HepG2 (cell line): ENCODE measurements at regions not wholly inside any gene's neighbourhood (a gene's known extent, or its start where the extent isn't known, plus 50 kb on each side); places are given as distances from the start of the nearest gene placed in this dataset.
A peak's percentile ranks its signal among the peaks of the same experiment; 100 is the strongest.

Experiments used
- ATAC-seq: fragments of 200-7000 bp; cut with Tn5 transposase; 3 replicates; pipeline ENCODE4 v1.9.1; 2020; ENCODE audit warnings: mild to moderate bottlenecking, moderate library complexity
- BruUV-seq: library from RNA; stranded (reverse); fragments of 400-500 nt; replicated peaks from 2 replicates; lab custom pipeline; 2021; lab: Mats Ljungman, UMichigan
- CTCF ChIA-PET: fragments of 300-600 bp; formaldehyde crosslinking; extraction: SDS; loops from one replicate; lab custom pipeline; 2021; ENCODE audit warnings: low total read pairs, inconsistent platforms, low intra/inter-chr PET ratio; lab: Yijun Ruan, JAX
- POLR2A ChIA-PET: fragments of 350-600 bp; sonication (Branson Sonifier 250); formaldehyde crosslinking; loops from one replicate; lab custom pipeline; 2020; ENCODE audit warnings: antibody characterized with exemption, inconsistent platforms; lab: Yijun Ruan, JAX
- DNase-seq: peaks from one replicate; pipeline ENCODE4 v3.0.0-alpha.2; 2015; ENCODE audit warnings: low spot score
- FAIRE-seq: peaks from 3 replicates; lab custom pipeline; 2011; peaks lifted over from hg19 to GRCh38; lab: Jason Lieb, UNC
- H2AFZ ChIP-seq: one replicate; pipeline ENCODE4 v1.6.1; 2011; ENCODE audit warnings: low read length, inconsistent platforms
- H3K27ac ChIP-seq: fragments of 300-600 bp; 3 replicates; pipeline ENCODE4 v1.8.0; 2011; ENCODE audit warnings: mixed run types, mild to moderate bottlenecking, mixed read lengths, low read length, inconsistent platforms; ENCODE audit not compliant: insufficient read depth; ENCODE audit errors: extremely low read length
- H3K27me3 ChIP-seq, 2 experiments: fragments of 200-600 bp in 1 of 2; 2 replicates in 1 of 2; 3 replicates in 1 of 2; pipeline versions ENCODE4 v1.6.0 to v1.8.0; 2011; ENCODE audit warnings: low read length in 2 of 2, mild to moderate bottlenecking in 2 of 2, moderate library complexity in 2 of 2, inconsistent platforms in 1 of 2; ENCODE audit not compliant: insufficient read depth in 2 of 2, control insufficient read depth in 1 of 2
- H3K36me3 ChIP-seq, 2 experiments: fragments of 200-600 bp in 1 of 2; replicated peaks in 1 of 2; 2 replicates in 1 of 2; 3 replicates in 1 of 2; pipeline versions ENCODE4 v1.5.1 to v1.8.0; 2011; ENCODE audit warnings: low read length in 2 of 2, inconsistent platforms in 1 of 2; ENCODE audit not compliant: insufficient read depth in 2 of 2, control insufficient read depth in 1 of 2
- H3K4me1 ChIP-seq: 2 replicates; pipeline ENCODE4 v1.5.1; 2012; ENCODE audit warnings: low read length, inconsistent platforms; ENCODE audit not compliant: insufficient read depth
- H3K4me2 ChIP-seq: 2 replicates; pipeline ENCODE4 v1.6.0; 2011; ENCODE audit warnings: low read depth, low read length, inconsistent platforms
- H3K4me3 ChIP-seq, 3 experiments: fragments of 200-600 bp in 1 of 3; sonication (generic), shearing (Covaris generic) in 1 of 3; replicated peaks in 1 of 3; 2 replicates each; pipeline ENCODE4 v1.5.1; 2011 to 2016; ENCODE audit warnings: low read length in 3 of 3, inconsistent platforms in 2 of 3, low read depth in 2 of 3, mild to moderate bottlenecking in 2 of 3, control low read depth in 1 of 3, mixed read lengths in 1 of 3; ENCODE audit not compliant: insufficient read depth in 1 of 3
- H3K79me2 ChIP-seq: one replicate; pipeline ENCODE4 v1.6.1; 2011; ENCODE audit warnings: low read length, inconsistent platforms; ENCODE audit not compliant: insufficient read depth
- H3K9ac ChIP-seq: 2 replicates; pipeline ENCODE4 v1.6.0; 2011; ENCODE audit warnings: mild to moderate bottlenecking, low read depth, low read length, inconsistent platforms; ENCODE audit not compliant: insufficient read depth
- H3K9me3 ChIP-seq: 2 replicates; pipeline ENCODE4 v1.5.1; 2012; ENCODE audit warnings: mild to moderate bottlenecking, low read length
- H4K20me1 ChIP-seq: 2 replicates; pipeline ENCODE4 v1.6.0; 2011; ENCODE audit warnings: inconsistent platforms, mild to moderate bottlenecking, low read length, moderate library complexity; ENCODE audit not compliant: insufficient read depth
- GPN1 ChIP-seq: sonication (generic); formaldehyde crosslinking; IDR thresholded peaks from 2 replicates; pipeline ENCODE4 v1.5.1; 2020; ENCODE audit warnings: missing genetic modification reagents, borderline replicate concordance
- HOXA9 ChIP-seq: sonication (generic); formaldehyde crosslinking; IDR thresholded peaks from 2 replicates; pipeline ENCODE4 v1.8.1; 2022; ENCODE audit warnings: missing genetic modification reagents, mild to moderate bottlenecking, moderate library complexity, borderline replicate concordance
- LCORL ChIP-seq, 2 experiments: fragments of 450-650 bp in 1 of 2; sonication (generic) in 1 of 2; formaldehyde crosslinking in 1 of 2; IDR thresholded peaks; 2 replicates each; pipeline versions ENCODE4 v1.5.0 to v1.6.1; 2017 to 2020; ENCODE audit warnings: antibody characterized with exemption in 1 of 2, missing genetic modification reagents in 1 of 2
- MAFF ChIP-seq: IDR thresholded peaks from 2 replicates; pipeline ENCODE4 v1.6.1; 2011; ENCODE audit warnings: low read depth, low read length, improper control_type of control experiment
- MAFK ChIP-seq, 2 experiments: IDR thresholded peaks in 1 of 2; conservative IDR thresholded peaks in 1 of 2; 2 replicates each; pipeline ENCODE4 v1.6.1; 2011; ENCODE audit warnings: improper control_type of control experiment in 2 of 2, low read length in 2 of 2
- MED13 ChIP-seq: sonication (generic); formaldehyde crosslinking; IDR thresholded peaks from 2 replicates; pipeline ENCODE4 v1.5.0; 2020; ENCODE audit warnings: missing genetic modification reagents
- MLLT10 ChIP-seq: sonication (generic); formaldehyde crosslinking; IDR thresholded peaks from 2 replicates; pipeline ENCODE4 v1.4.0; 2020; ENCODE audit warnings: missing genetic modification reagents
- NCOA2 ChIP-seq: sonication (generic); formaldehyde crosslinking; IDR thresholded peaks from 2 replicates; pipeline ENCODE4 v1.8.0; 2022; ENCODE audit warnings: inconsistent platforms
- SMARCC2 ChIP-seq: fragments of 450-650 bp; IDR thresholded peaks from 2 replicates; pipeline ENCODE4 v1.6.1; 2017; ENCODE audit warnings: antibody characterized with exemption, mild to moderate bottlenecking
- SMARCE1 ChIP-seq: fragments of 450-650 bp; IDR thresholded peaks from 2 replicates; pipeline ENCODE4 v1.6.1; 2017; ENCODE audit warnings: borderline replicate concordance
- SOX6 ChIP-seq, 2 experiments: fragments of 450-650 bp in 1 of 2; sonication (generic) in 1 of 2; formaldehyde crosslinking in 1 of 2; IDR thresholded peaks; 2 replicates each; pipeline versions ENCODE4 v1.4.0 to v1.6.1; 2017 to 2020; ENCODE audit warnings: antibody characterized with exemption in 1 of 2, mild to moderate bottlenecking in 1 of 2, missing genetic modification reagents in 1 of 2
- ZBTB10 ChIP-seq: sonication (generic); formaldehyde crosslinking; IDR thresholded peaks from 2 replicates; pipeline ENCODE4 v1.4.0; 2020; ENCODE audit warnings: missing genetic modification reagents, borderline replicate concordance
- ZFY ChIP-seq: sonication (generic); formaldehyde crosslinking; IDR thresholded peaks from 2 replicates; pipeline ENCODE4 v1.4.0; 2020; ENCODE audit warnings: missing genetic modification reagents
- ZNF354B ChIP-seq: sonication (generic); formaldehyde crosslinking; IDR thresholded peaks from 2 replicates; pipeline ENCODE4 v1.8.0; 2022; ENCODE audit warnings: mild to moderate bottlenecking, missing genetic modification reagents
- WGBS: methylation state at CpG from one replicate; pipeline ENCODE4 v1.1.6; 2017; ENCODE audit warnings: low lambda C conversion rate; 5-methylcytosine and 5-hydroxymethylcytosine counted together
- in situ Hi-C: cut with HindIII; loops from 2 replicates; pipeline ENCODE4 v1.10.0; 2017; ENCODE audit warnings: low pct_unique_long_range_greater_than_20kb; ENCODE audit not compliant: extremely low pct_ligation_motif_present
- intact Hi-C: fragments of 100-400 bp; cut with micrococcal nuclease; formaldehyde crosslinking; loops from one replicate; pipeline ENCODE4 v1.10.0; 2022; ENCODE audit not compliant: unreplicated experiment
- TF ChIP-seq, protein P1 (sequence below): sonication (generic); formaldehyde crosslinking; IDR thresholded peaks from 2 replicates; pipeline ENCODE4 v1.8.0; 2022; ENCODE audit warnings: missing genetic modification reagents, low read depth, mild to moderate bottlenecking, borderline replicate concordance
- TF ChIP-seq, protein P2 (sequence below): sonication (generic); formaldehyde crosslinking; IDR thresholded peaks from 2 replicates; pipeline ENCODE4 v1.5.0; 2020; ENCODE audit warnings: mild to moderate bottlenecking, low read depth, missing genetic modification reagents, borderline replicate concordance

GRCh38 chr5:15377573-15378340 is 122.2 kb upstream of the FBXL7 start:
- Histone ChIP-seq H4K20me1 (no peaks in the 10 kb centered on the region), H3K4me1 (no peaks in the 10 kb centered on the region), H3K4me3 (no peak overlapping the region), H2AFZ (no peak overlapping the region), H3K9ac (no peak overlapping the region), H3K79me2 (no peaks in the 10 kb centered on the region), H3K27me3 (no peaks in the 10 kb centered on the region), H3K9me3 (no peaks in the 10 kb centered on the region), H3K4me2 (no peak overlapping the region), H3K36me3 (no peaks in the 10 kb centered on the region), H3K27ac (no peak overlapping the region)
- DNase-seq = no peak
- ATAC-seq = no peak
- in situ Hi-C loops = no loop called here
- intact Hi-C loops = no loop called here
- no TSS peak for BruUV-seq
- WGBS = no CpG with 5 or more reads among the region's 2 CpGs
- no peak for TF ChIP-seq LCORL (IDR thresholded peaks at IDR 0.05)
- TF ChIP-seq LCORL (CRISPR knock-in tag; IDR thresholded peaks at IDR 0.05) = no peak
- no peak for TF ChIP-seq SOX6 (IDR thresholded peaks at IDR 0.05)
- no peak for TF ChIP-seq SOX6 (CRISPR knock-in tag; IDR thresholded peaks at IDR 0.05)
- no peak for TF ChIP-seq ZNF354B (CRISPR knock-in tag)
- no peak for TF ChIP-seq ZFY
- 0 out of 2 replicates have a peak, but pooled peaks have one; percentile 25 for TF ChIP-seq MAFF
- no peak for TF ChIP-seq SMARCE1
- peak in 1 of 2 experiments; percentile 52; a peak in 1 of 4 replicates for TF ChIP-seq MAFK (conservative IDR thresholded peaks at IDR 0.05 in 1 of 2, IDR thresholded peaks at IDR 0.05 in 1 of 2; ENCODE audit: low read length in 2 of 2)
- POLR2A ChIA-PET = no interaction called here
- CTCF ChIA-PET = no interaction called here
- no peak for FAIRE-seq

GRCh38 chr5:15376803-15377202 is 123.2 kb upstream of the FBXL7 start:
- no peaks in the 10 kb centered on the region for H3K4me1 ChIP-seq
- H3K9ac ChIP-seq = no peak overlapping the region
- H3K27me3 ChIP-seq = no peaks in the 10 kb centered on the region
- intact Hi-C loops = no loop called here
- H2AFZ ChIP-seq = no peak overlapping the region
- BruUV-seq = no TSS peak
- ChIA-PET POLR2A (no interaction called here), CTCF (no interaction called here)
- H3K36me3 ChIP-seq = no peaks in the 10 kb centered on the region
- no peaks in the 10 kb centered on the region for H3K79me2 ChIP-seq
- WGBS = 0% methylated on average over 2 of the region's 2 CpGs
- no peak overlapping the region for H3K4me3 ChIP-seq
- no peaks in the 10 kb centered on the region for H3K9me3 ChIP-seq
- no peak for ATAC-seq
- H4K20me1 ChIP-seq = no peaks in the 10 kb centered on the region
- in situ Hi-C loops = no loop called here
- no peak for FAIRE-seq
- H3K4me2 ChIP-seq = no peak overlapping the region
- no peak overlapping the region for H3K27ac ChIP-seq
- no peak for DNase-seq
- no peak for TF ChIP-seq GPN1 (CRISPR knock-in tag)
- TF ChIP-seq, protein P1, sequence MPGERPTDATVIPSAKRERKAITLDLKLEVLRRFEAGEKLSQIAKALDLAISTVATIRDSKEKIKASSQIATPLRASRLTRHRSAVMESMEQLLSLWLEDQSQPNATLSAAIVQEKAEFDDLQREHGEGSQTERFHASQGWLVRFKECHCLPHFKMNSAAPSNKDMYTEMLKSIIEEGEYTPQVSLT (CRISPR knock-in tag) = no peak
- no peak for TF ChIP-seq NCOA2 (CRISPR knock-in tag)
- no peak for TF ChIP-seq SMARCC2
- TF ChIP-seq HOXA9 (CRISPR knock-in tag) = no peak
- TF ChIP-seq MED13 (CRISPR knock-in tag) = no peak
- TF ChIP-seq ZBTB10 = no peak
- TF ChIP-seq, protein P2, sequence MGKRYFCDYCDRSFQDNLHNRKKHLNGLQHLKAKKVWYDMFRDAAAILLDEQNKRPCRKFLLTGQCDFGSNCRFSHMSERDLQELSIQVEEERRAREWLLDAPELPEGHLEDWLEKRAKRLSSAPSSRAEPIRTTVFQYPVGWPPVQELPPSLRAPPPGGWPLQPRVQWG = no peak
- no peak for TF ChIP-seq MLLT10 (CRISPR knock-in tag)
